UCSD-AML1 (cell line): ENCODE measurements at regions not wholly inside any gene's neighbourhood (a gene's known extent, or its start where the extent isn't known, plus 50 kb on each side); places are given as distances from the start of the nearest gene placed in this dataset.

Experiments
- DNase-seq: peaks from one replicate; lab custom pipeline; 2025; ENCODE audit not compliant: unreplicated experiment; lab: John Stamatoyannopoulos, UW

DNA sequence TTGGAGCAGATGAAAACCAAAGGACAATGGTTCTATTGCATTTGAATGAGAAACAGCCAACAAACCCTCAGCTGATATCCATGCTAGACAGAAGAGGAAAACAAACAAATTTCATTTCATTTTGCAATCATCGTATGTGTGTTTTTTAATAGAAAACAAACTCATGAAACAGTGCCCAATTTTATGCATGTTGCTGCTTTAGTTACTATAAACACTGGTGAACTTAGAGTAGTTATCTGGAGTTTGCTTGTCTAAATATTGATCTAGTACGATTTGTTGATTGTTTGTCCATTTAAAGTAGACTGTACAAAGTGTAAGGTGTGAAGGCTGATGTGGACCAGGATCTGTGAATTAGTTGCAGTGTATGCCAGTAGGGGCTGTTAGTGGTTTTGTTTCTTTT is 166.6 kb downstream of the KITLG start:
- DNase-seq: no peak

DNA sequence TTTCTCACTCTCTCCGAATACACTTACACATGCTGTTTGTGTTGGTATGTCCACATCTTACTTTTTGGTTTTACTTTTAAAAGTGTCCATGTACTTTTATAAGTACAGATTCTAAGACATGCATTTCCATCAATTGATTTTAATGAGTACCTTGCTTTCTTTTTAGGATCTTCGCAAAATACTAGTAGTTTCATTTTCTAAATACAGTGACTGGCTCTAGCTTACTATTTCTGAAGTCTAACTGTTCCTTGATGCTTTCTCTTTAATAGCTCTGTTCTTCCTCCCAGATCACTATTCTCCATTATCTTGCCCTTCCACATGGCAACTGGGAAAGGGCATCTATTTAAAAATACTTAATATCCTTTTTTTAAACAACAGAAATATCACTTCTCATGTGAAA is 164.1 kb downstream of the KITLG start:
- DNase-seq: no peak

DNA sequence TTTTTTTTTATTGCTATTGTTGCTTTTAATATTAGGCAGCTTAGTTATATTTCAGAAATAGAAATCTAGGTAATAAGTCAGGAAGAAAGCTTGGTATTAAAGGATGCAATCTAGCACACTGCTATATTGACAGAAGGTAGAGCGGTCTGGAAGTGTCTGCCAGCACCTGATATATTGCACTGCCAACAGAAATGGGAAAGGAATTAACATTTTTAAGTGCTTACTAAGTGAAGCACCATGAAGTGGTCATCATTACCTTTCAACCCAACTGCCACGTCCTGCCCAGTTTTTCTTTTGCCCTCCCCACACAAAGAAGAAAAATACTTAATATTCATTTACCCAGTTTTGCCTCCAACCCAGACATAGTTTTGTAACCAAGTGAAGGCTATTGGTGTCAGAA is 163.5 kb downstream of the KITLG start:
- DNase-seq: no peak

DNA sequence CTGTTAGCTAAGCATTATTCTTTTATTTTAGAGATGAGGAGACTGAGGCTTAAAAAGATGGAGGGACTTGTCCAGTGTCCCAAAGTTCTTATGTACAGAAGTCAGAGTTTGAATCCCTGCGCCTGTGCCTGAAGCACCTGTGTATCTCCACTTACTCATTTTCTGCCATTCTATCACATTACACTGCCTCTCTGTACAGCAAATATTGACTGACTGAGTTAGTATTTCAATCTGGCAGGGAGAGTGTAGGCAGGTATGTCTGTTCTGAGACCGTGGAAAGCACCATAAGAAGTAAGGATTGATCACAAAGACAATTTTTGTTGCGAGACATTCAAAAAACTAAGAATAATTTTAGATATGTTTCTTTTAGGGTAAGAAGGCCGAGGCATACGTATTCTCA is 162.7 kb downstream of the KITLG start:
- DNase-seq: no peak

DNA sequence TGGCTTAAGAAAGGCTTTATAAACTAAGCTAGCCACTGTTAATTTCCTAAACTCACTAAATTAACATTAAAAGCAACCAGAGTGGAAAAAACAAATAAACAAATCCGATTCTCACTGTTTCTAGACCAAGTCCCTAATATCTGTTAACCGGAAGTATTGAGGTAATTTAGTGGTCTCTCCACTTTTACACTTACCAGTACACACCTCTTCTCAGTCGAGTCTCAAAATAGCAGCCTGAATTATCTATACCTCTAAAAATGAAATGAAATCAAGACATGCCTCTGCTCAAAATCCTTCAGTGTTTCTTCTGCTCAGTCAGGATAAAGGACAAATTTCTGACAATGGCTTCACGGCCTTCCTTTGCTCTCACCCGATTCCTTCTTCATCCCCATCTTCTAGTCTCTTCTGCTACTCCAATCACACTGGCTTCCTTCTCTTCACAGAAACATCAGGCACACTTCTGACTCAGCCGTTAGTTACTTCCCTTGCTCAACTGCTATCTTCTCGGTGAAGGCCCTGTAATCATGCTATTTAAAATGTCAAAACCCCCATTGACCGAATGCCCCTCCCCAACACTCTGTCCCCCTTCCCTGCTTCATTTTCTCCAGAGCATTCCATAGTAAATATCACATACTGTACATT is 161.3 kb downstream of the KITLG start:
- no peak for DNase-seq

DNA sequence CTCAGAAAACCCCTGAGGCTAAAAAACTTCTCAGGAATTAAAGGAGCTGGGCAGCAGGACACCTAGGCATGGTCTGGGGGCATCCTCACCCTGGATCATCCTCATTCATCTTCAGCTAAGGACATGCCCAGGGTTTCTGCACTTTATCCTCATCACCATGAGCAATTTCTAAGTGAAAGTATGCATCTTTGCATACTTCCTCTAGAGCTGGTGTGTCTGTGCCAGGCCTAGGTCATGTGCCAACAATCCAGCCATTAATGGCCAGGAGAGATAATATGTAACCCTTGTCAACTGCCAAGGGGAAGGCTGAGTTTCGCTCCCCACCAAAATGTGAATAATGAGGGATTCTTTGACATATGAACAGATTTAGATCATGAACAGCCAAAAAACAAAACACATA is 160.5 kb downstream of the KITLG start:
- no peak for DNase-seq

DNA sequence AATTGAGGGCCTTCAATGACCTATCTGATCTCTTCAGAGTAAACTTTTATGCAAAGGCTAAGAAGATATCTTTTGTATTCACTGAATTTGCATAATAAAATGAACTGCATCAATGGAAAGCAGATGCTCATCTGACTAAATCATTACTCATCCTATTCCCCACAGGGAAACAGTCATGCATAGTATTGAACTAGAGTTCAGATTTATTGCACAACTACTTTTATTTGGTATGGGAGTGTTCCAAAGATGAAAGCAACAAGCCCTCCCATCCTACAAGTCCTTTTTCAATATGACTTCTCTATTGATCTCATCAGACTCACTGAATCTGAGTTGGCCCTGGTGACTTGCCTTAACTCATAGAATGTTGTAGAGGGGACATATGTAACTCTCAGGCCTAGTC is 159.8 kb downstream of the KITLG start:
- DNase-seq: no peak

DNA sequence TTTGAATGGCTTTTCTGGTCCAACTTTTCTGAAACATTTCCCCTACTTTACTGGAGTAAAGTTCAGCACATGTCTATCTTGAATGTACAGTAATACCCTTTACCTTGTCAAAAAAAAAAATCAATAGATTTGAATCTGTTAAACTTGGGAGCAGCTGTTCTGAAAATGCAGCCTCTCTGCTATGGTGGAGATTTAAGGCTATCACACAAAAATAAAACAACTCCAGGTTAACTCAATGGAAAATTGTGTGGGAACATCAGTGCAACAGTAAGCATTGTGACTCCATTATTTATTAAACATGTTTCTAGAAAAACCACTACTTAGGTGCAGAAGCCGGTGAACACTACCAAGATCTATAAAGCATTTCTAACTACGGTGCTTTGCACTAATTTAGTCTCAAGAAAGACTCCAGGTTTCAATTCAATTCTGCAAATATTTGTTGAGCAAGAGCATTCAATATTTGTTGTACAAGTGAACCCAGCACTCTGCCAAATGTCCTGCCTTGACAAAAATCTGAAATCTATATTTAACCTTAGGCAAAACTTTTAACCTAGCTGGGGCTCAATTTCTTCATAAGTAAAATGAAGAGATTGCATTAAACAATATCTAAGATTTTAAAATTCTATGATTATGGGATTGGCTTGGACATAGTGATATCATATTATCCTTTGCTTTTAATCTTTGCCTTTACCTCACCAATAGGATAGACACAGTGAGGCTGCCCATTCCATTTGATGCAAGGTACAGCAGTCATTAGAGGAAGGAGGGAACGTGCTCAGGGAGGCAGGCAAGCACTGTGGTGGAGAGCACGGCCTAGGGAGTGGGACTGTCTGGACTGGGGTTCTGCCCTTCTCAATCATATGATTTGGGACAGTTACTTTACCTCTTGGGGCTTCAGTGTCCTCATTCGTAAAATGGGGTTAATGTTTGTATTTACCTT is 155.2 kb downstream of the KITLG start:
- DNase-seq: no peak

DNA sequence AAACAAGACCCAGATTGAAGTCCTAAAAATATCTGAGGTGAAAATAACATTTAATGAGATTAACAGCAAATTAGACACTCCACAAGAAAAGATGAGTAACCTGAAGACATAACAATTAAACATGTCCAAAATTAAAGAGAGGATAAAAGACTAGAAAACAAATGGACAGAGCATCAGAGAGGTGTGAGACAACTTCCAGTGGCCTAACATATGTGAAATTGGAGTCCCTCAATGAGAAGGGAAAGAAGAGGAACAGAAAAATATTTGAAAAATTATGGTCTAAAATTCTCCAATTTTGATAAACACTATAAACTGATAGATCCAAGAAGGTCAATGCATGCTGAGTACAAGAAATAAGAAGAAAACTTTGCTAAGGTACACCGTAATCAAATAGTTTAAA is 151.9 kb downstream of the KITLG start:
- DNase-seq: no peak

DNA sequence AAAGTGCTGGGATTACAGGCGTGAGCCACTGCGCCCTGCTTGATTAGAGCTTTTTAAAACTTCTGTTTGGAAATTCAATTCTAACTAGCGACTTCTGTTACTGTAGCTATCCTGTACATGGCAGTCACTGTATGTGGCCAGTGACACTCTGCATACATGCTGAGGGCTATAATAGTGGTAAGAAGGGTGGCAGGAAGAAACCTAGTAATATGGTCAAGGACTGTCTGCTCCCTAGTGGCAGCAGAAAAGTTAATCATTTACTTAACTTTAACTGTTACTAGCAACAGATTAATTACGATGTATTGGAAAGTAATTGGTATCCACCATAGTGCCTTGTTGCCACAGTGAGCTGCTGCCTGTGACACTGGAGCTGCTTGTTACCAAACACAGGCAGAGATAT is 149.0 kb downstream of the KITLG start:
- peak; percentile 3 for DNase-seq

DNA sequence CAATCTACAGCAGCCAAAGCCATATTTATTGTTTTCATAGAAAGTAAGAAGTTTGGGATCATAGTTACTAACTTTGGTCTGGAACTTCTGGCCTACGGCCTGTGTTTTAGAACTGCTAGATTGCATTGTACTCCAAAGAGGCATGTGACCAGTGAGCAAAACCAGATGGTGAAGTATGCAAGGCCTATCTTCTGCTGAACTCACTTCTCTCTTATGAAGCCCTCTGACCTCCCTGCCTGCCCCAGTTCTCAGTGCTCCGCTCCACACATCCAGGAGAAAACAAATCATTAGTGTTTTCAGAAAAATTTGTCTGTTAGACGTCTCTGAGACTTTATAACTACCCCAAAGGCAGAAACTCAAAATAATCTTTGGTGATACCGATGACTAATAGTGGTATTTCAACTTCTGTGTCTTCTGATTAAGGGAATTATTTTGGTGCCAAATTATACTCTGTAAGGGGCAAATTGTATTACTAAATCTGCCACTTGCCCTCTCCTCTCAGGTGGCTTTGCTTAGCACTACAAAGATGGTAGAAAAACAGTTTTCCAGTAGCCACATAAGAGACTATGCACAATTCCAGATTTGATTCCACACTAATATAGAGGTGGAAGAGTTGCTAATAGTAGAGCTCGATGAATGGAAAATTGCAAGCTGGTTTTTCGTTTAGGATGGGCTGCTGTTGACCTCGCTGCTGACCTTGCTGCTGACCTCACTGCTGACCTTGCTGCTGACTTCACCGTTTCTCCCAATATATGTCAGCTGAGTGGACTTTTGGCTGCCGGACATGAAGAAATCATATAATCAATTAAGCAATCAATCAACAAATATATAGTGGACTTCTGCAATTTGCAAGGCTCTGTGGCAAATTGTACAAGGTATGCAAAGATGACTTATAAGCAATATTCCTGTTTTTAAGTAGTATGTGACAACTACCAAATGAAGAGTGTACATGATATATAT is 147.5 kb downstream of the KITLG start:
- DNase-seq: peak; percentile 4

DNA sequence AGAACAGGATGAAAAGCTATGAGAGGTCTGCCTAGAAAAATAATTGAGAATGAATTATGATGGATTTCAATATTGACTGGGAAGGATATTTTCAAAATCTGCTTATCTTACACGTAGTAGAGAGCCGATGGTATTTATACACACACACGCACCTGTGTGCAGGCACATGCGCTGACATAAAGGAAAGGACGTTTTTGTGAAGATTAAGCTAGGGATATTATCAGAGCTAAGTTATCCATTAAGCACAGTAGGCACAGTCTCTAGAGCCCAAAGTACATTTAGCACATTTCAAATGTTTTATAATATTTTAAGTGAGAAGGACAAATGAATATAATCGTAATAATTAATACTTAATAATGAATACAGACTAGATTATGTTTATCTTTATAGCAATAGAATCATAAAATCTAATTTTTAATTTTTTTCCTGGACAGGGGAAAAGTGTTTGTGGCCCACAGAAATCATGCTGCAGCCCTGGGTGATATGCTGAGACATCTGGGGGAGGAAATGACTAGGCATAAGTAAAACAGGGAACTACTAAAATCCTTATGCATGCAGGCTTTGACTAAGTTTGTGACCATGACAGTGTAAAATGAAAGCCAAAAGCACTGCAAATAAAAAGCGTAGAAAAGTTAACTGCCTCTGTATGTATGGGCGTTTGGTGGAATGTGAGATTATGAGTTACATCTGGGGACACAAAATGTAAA is 146.1 kb downstream of the KITLG start:
- peak; percentile 26 for DNase-seq

DNA sequence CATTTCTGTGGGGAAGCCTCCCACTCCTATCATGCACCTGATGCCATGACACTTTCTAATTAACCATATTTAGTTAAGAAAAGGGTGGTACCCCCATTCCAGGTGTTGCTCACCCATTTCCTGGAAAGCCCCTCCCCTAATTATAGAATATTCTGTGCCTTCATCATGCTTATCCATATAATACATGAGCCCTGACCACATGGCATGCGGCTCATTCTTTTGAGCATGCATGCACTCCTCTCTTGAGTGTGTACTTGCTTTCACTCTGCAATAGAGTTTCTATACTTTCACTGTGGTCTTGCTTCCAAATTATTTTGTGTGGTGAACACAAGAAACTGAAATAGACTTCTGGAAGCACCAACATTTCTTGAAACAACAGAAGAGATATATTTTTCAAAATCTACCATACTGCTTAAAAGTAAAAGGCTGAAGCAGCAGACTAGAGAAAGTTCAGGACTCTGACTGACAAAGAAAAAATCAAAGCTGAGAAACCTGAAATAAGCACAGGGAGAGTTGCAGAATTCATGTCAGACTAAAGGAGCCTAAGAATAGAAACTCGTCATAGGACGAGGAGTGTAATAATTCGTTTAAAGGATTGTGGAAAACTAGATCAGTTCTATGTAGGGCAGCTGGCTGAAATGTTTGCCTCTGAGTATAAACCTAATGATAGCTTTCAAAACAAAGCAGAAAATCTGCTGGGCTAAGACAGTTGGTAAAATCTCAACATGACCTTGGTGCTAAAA is 144.8 kb downstream of the KITLG start:
- no peak for DNase-seq

DNA sequence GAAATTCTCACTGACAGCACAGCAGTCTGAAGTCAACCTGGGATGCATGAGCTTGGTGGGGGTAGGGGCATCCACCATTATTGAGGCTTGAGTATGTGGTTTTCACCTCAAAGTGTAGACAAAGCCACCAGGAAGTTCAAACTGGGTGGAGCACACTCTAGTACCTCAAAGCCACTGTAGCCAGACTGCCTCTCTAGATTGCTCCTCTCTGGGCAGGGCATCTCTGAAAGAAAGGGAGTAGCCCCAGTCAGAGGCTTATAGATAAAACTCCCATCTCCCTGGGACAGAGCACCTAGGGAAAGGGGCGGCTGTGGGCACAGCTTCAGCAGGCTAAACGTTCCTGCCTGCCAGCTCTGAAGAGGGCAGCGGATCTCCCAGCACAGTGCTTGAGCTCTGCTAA is 143.0 kb downstream of the KITLG start:
- DNase-seq: peak; percentile 6
